ENCODE measurements at regions not wholly inside any gene's neighbourhood (a gene's known extent, or its start where the extent isn't known, plus 50 kb on each side); places are given as distances from the start of the nearest gene placed in this dataset.

GRCh38 chr20:39778431-39778830, 816.3 kb downstream of the DHX35 start:
- Mint-ChIP-seq H3K4me3 (no peak overlapping the region), H3K36me3 (ENCODE audit: low read depth) (peaks cover 9% of the 10 kb centered on the region), H3K4me1 (no peaks in the 10 kb centered on the region), H3K27ac (no peak overlapping the region), H3K9me3 (peaks cover 1% of the 10 kb centered on the region; the same call in 1 of the 3 replicates), H3K27me3 (ENCODE audit: insufficient read depth, low read depth, poor library complexity) (no peaks in the 10 kb centered on the region)
- no peaks in the 10 kb centered on the region for H3F3A ChIP-seq (replicated peaks; ENCODE audit: low read depth)
- no peaks in the 10 kb centered on the region for H4K20me1 ChIP-seq (replicated peaks; ENCODE audit: insufficient read depth)
- H3K27ac ChIP-seq (ENCODE audit: low read depth): no peak overlapping the region
- H3K9me2 ChIP-seq (ENCODE audit: insufficient read depth): peaks cover 5% of the 10 kb centered on the region; the same call in 1 of the 2 replicates
- H3K4me2 ChIP-seq: no peak overlapping the region
- TF ChIP-seq ZNF462 (CRISPR knock-in tag; IDR thresholded peaks at IDR 0.05): no peak
- no peak for TF ChIP-seq NANOG (IDR thresholded peaks at IDR 0.05; ENCODE audit: borderline replicate concordance)
- TF ChIP-seq ETS1 (IDR thresholded peaks at IDR 0.05): no peak
- TF ChIP-seq EZH2 (IDR thresholded peaks at IDR 0.05; ENCODE audit: low read depth, unreplicated experiment): no peak
- TF ChIP-seq REST (IDR thresholded peaks at IDR 0.05; ENCODE audit: unreplicated experiment): no peak
- no peak for TF ChIP-seq EZH2phosphoT487 (IDR thresholded peaks at IDR 0.05; ENCODE audit: unreplicated experiment)
- TF ChIP-seq ZNF331 (CRISPR knock-in tag; IDR thresholded peaks at IDR 0.05; ENCODE audit: low read depth): no peak
- no peak for TF ChIP-seq CTCF (conservative IDR thresholded peaks at IDR 0.05; ENCODE audit: low read depth in 2 of 2)
- TF ChIP-seq JUNB (IDR thresholded peaks at IDR 0.05; ENCODE audit: unreplicated experiment): no peak
- no peak for TF ChIP-seq ZNF114 (CRISPR knock-in tag; IDR thresholded peaks at IDR 0.05)
- no peak for TF ChIP-seq STAT1 (IDR thresholded peaks at IDR 0.05; ENCODE audit: unreplicated experiment)
- TF ChIP-seq CREB1 (CRISPR knock-in tag; IDR thresholded peaks at IDR 0.05; ENCODE audit: low read depth): no peak
- no peak for TF ChIP-seq POLR2AphosphoS5 (IDR thresholded peaks at IDR 0.05; ENCODE audit: low read depth)
- no peak for ATAC-seq
- no peaks in the 10 kb centered on the region for H3K79me2 ChIP-seq (replicated peaks; ENCODE audit: insufficient read depth)
- no peaks in the 10 kb centered on the region for H3K36me3 ChIP-seq (ENCODE audit: insufficient read depth)
- no peak overlapping the region for H3K4me3 ChIP-seq
- no peak for DNase-seq (ENCODE audit: low spot score)
- no peak overlapping the region for H2AFZ ChIP-seq
- H3K4me1 ChIP-seq (ENCODE audit: insufficient read depth): no peaks in the 10 kb centered on the region
- no peaks in the 10 kb centered on the region for H3K27me3 ChIP-seq (ENCODE audit: insufficient read depth)
